GM12864 (cell line): ENCODE measurements at regions not wholly inside any gene's neighbourhood (a gene's known extent, or its start where the extent isn't known, plus 50 kb on each side); places are given as distances from the start of the nearest gene placed in this dataset.

Experiments
- DNase-seq: peaks from one replicate; pipeline ENCODE4 v3.0.0-alpha.2; 2011; ENCODE audit warnings: low read depth
- H3K4me3 ChIP-seq: 2 replicates; pipeline ENCODE4 v1.5.1; 2011; ENCODE audit warnings: mild to moderate bottlenecking, low read depth, low read length, control low read depth
- CTCF ChIP-seq: IDR thresholded peaks from 2 replicates; pipeline ENCODE4 v1.5.1; 2011; ENCODE audit warnings: low read depth, mild to moderate bottlenecking, moderate library complexity, low read length, control low read depth, inconsistent platforms; ENCODE audit errors: missing control alignments

DNA sequence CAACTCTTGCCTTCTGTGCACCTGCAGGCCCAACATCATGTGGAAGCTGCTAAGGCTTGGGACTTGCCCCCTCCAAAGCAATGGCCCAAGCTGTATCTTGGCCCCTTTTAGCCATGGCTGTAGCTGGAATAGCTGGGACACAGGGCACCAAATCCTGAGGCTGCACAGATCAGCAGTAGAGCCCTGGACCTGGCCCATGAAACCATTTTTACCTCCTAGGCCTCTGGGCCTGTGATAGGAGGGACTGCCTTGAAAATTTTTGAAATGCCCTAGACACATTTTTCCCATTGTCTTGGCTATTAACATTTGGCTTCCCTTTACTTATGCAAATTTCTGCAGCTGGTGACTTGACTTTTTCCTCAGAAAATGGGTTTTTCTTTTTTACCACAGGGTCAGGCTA is 68.7 kb downstream of the ING1 start:
- no peak for TF ChIP-seq CTCF
- DNase-seq = no peak
- no peak overlapping the region for H3K4me3 ChIP-seq

- H3K4me3 ChIP-seq = no peak overlapping the region
- no peak for DNase-seq
- TF ChIP-seq CTCF = no peak
Observed at GRCh38 chr13:110784704-110785103, 71.2 kb downstream of the ING1 start.

- H3K4me3 ChIP-seq = no peak overlapping the region
- DNase-seq = no peak
- TF ChIP-seq CTCF = no peak
Observed at GRCh38 chr13:110788778-110789177, 75.3 kb downstream of the ING1 start.

- H3K4me3 ChIP-seq = no peak overlapping the region
- TF ChIP-seq CTCF = no peak
- DNase-seq = no peak
Observed at GRCh38 chr13:110789871-110790270, 76.4 kb downstream of the ING1 start.

- no peak for DNase-seq
- no peak for TF ChIP-seq CTCF
- no peak overlapping the region for H3K4me3 ChIP-seq
Observed at GRCh38 chr13:110790371-110790770, 76.9 kb downstream of the ING1 start.

GRCh38 chr13:110794209-110794608 is 80.7 kb downstream of the ING1 start:
- no peak overlapping the region for H3K4me3 ChIP-seq
- DNase-seq = no peak
- no peak for TF ChIP-seq CTCF

DNA sequence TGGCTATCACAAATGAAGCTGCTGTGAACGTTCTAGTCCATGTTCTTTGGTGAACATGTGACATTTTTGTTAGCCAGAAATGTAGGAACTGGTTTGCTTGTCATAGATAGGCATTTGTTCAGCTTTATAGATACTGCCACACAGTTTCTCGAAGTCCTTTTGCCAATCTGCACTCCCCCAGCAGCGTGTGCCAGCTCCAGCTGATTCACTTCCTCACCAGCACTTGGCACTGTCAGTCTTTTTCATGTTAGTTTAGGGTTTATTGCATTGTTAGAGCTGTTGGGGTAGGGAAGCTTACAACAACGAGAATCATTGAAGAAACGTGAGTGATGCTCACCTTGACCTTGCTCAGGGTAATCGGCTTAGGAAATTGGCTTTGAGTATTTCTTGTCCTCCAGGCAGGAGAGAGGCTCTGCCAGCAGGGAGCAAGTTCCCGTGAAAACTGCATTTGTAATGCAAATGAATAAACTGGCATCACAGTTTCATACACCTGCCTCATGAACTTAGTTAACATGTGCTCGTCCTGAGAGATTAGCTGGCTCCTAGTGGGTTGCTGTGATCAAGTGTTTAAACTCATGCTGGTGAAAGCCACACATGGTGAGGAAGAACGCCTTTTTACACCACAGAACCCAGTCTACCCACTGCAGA is 83.9 kb downstream of the ING1 start:
- no peak for DNase-seq
- H3K4me3 ChIP-seq = no peak overlapping the region
- TF ChIP-seq CTCF = no peak
